Spleen (tissue), 11 donors: ENCODE measurements at regions not wholly inside any gene's neighbourhood (a gene's known extent, or its start where the extent isn't known, plus 50 kb on each side); places are given as distances from the start of the nearest gene placed in this dataset.

Experiments used
- DNase-seq: peaks from one replicate; pipeline ENCODE4 v3.0.0-alpha.2; 2020
- H3K27ac ChIP-seq, 8 donors: fragments of 200-600 bp; sonication (generic) in 7 of 8; 1 replicate in 4 of 8; 2 replicates in 4 of 8; pipeline versions ENCODE4 v1.5.0 to v1.8.0; 2016 to 2021; ENCODE audit warnings: inconsistent platforms in 4 of 8, mild to moderate bottlenecking in 4 of 8, moderate library complexity in 1 of 8
- H3K27me3 ChIP-seq, 7 donors: fragments of 200-600 bp; sonication (generic) in 6 of 7; replicated peaks in 1 of 7; 1 replicate in 4 of 7; 2 replicates in 3 of 7; pipeline versions ENCODE4 v1.5.0 to v1.8.0; 2016 to 2021; ENCODE audit warnings: inconsistent platforms in 3 of 7, mild to moderate bottlenecking in 1 of 7
- H3K36me3 ChIP-seq, 6 donors: fragments of 200-600 bp; sonication (generic) in 5 of 6; 1 replicate in 4 of 6; 2 replicates in 2 of 6; pipeline versions ENCODE4 v1.5.0 to v1.8.0; 2016 to 2021; ENCODE audit warnings: inconsistent platforms in 2 of 6
- H3K4me1 ChIP-seq, 6 donors: fragments of 200-600 bp; sonication (generic) in 5 of 6; 1 replicate in 3 of 6; 2 replicates in 3 of 6; pipeline versions ENCODE4 v1.5.0 to v1.8.0; 2016 to 2021; ENCODE audit warnings: inconsistent platforms in 3 of 6
- H3K4me3 ChIP-seq, 8 donors: fragments of 200-600 bp; sonication (generic) in 7 of 8; 1 replicate in 4 of 8; 2 replicates in 4 of 8; pipeline versions ENCODE4 v1.5.0 to v1.8.0; 2016 to 2021; ENCODE audit warnings: inconsistent platforms in 4 of 8, mild to moderate bottlenecking in 4 of 8, moderate library complexity in 2 of 8
- H3K9me3 ChIP-seq, 8 donors: fragments of 200-600 bp; sonication (generic) in 7 of 8; 1 replicate in 4 of 8; 2 replicates in 4 of 8; pipeline versions ENCODE4 v1.5.0 to v1.8.0; 2016 to 2021; ENCODE audit warnings: inconsistent platforms in 4 of 8
- POLR2A ChIP-seq, 3 donors: fragments of 450-650 bp; IDR thresholded peaks; one replicate each; pipeline ENCODE4 v1.5.1; 2017; ENCODE audit warnings: antibody characterized with exemption in 3 of 3, mild to moderate bottlenecking in 1 of 3
- POLR2AphosphoS5 ChIP-seq, 3 donors: sonication (generic); formaldehyde crosslinking; IDR thresholded peaks; one replicate each; pipeline ENCODE4 v1.5.1; 2017; ENCODE audit warnings: antibody characterized with exemption in 3 of 3
- WGBS, 5 donors: extraction: QIAGEN DNeasy Blood & Tissue Kit in 3 of 5; methylation state at CpG; one replicate each; pipeline versions ENCODE4 v1.1.5 to v1.1.7; 2013 to 2018; 5-methylcytosine and 5-hydroxymethylcytosine counted together
- intact Hi-C: fragments of 100-400 bp; cut with DNase I; formaldehyde crosslinking; loops from one replicate; pipeline ENCODE4 v1.15.0; 2023; ENCODE audit warnings: low total_unique reads
- TF ChIP-seq, protein P1 (sequence below), 11 experiments: fragments of 200-600 bp in 7 of 11; fragments of 450-650 bp in 4 of 11; sonication (generic) in 4 of 11; IDR thresholded peaks in 8 of 11; conservative IDR thresholded peaks in 3 of 11; 1 replicate in 7 of 11; 2 replicates in 4 of 11; pipeline versions ENCODE4 v1.4.0 to v1.8.0; 2016 to 2021; ENCODE audit warnings: antibody characterized with exemption in 11 of 11, inconsistent platforms in 4 of 11, mild to moderate bottlenecking in 1 of 11
- donor health status: healthy with polysubstance abuse.
- donor health status: DM: no; HTN: no; CAD: no; lungs with moderate emphysema.
- donor health status: DM: no; HTN: no; CAD: no.
- donor health status: Bipolar disorder and iron deficiency.
- donor health status: healthy.
- donor health status: DM: no; HTN: no; CAD: no.
- donor health status: DM: yes; HTN: yes; CAD: no.

DNA sequence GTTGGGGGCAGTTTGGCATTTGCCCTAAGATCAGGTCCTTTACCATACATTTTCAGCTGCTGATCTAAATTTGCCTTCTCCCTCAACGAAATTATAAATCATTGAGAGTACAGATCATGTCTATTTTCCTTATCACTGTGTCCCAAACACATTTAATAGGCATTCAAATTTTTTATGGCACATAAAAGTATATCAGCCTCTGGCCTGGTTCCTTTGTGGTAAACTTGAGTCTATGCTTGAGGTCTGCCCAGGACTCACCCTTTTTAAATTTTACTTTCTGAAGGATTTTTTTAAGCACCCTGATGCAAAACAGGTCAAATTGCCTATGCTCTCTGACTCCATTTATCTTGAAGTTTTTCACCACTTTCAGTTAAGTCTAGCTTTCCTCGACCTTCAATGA lies 163.6 kb upstream of the GRIN3A start:
- intact Hi-C loops = no loop called here

DNA sequence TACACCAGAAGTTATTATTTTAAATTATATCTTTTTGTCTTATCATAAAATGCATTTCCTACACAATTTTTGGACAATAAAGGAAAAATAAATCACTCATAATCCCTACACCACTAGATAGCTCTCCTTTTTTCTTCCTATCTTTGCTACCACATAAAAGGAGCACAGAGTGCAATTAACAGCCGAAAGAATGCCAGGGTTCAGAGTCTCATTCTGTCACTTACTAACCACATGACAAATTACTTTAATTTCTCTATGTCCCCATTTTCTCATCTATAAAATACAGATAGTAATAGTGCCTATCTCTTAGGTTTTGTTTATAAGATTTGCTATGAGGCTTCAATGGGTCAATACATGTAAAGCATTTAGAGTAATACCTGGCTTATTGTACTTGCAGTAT lies 158.7 kb upstream of the GRIN3A start:
- no peaks in the 10 kb centered on the region for H3K27me3 ChIP-seq
- intact Hi-C loops = no loop called here
- TF ChIP-seq, protein P1, sequence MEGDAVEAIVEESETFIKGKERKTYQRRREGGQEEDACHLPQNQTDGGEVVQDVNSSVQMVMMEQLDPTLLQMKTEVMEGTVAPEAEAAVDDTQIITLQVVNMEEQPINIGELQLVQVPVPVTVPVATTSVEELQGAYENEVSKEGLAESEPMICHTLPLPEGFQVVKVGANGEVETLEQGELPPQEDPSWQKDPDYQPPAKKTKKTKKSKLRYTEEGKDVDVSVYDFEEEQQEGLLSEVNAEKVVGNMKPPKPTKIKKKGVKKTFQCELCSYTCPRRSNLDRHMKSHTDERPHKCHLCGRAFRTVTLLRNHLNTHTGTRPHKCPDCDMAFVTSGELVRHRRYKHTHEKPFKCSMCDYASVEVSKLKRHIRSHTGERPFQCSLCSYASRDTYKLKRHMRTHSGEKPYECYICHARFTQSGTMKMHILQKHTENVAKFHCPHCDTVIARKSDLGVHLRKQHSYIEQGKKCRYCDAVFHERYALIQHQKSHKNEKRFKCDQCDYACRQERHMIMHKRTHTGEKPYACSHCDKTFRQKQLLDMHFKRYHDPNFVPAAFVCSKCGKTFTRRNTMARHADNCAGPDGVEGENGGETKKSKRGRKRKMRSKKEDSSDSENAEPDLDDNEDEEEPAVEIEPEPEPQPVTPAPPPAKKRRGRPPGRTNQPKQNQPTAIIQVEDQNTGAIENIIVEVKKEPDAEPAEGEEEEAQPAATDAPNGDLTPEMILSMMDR (IDR thresholded peaks at IDR 0.05 in 8 of 11, conservative IDR thresholded peaks at IDR 0.05 in 3 of 11) = no peak
- TF ChIP-seq POLR2A (IDR thresholded peaks at IDR 0.05) (no peak), POLR2AphosphoS5 (IDR thresholded peaks at IDR 0.05) (no peak)
- H3K4me1 ChIP-seq = no peaks in the 10 kb centered on the region
- 81 to 95% (median 91%) methylated on average over 1 of the region's 1 CpG for WGBS, 5 donors
- H3K9me3 ChIP-seq = no peaks in the 10 kb centered on the region
- DNase-seq = no peak
- no peak overlapping the region for H3K27ac ChIP-seq
- H3K4me3 ChIP-seq = no peak overlapping the region
- H3K36me3 ChIP-seq = no peaks in the 10 kb centered on the region

More for the DNA sequence above, 163.6 kb upstream of the GRIN3A start:
- Histone ChIP-seq H3K27ac (no peak overlapping the region), H3K27me3 (no peaks in the 10 kb centered on the region), H3K36me3 (no peaks in the 10 kb centered on the region), H3K4me1 (no peaks in the 10 kb centered on the region), H3K4me3 (no peak overlapping the region), H3K9me3 (no peaks in the 10 kb centered on the region)
- TF ChIP-seq POLR2AphosphoS5 (IDR thresholded peaks at IDR 0.05) = no peak
- TF ChIP-seq POLR2A (IDR thresholded peaks at IDR 0.05) = no peak
- TF ChIP-seq, protein P1 (IDR thresholded peaks at IDR 0.05 in 8 of 11, conservative IDR thresholded peaks at IDR 0.05 in 3 of 11) = no peak
- no peak for DNase-seq
- 15 to 63% (median 29%) methylated on average over 2 of the region's 2 CpGs for WGBS, 5 donors

DNA sequence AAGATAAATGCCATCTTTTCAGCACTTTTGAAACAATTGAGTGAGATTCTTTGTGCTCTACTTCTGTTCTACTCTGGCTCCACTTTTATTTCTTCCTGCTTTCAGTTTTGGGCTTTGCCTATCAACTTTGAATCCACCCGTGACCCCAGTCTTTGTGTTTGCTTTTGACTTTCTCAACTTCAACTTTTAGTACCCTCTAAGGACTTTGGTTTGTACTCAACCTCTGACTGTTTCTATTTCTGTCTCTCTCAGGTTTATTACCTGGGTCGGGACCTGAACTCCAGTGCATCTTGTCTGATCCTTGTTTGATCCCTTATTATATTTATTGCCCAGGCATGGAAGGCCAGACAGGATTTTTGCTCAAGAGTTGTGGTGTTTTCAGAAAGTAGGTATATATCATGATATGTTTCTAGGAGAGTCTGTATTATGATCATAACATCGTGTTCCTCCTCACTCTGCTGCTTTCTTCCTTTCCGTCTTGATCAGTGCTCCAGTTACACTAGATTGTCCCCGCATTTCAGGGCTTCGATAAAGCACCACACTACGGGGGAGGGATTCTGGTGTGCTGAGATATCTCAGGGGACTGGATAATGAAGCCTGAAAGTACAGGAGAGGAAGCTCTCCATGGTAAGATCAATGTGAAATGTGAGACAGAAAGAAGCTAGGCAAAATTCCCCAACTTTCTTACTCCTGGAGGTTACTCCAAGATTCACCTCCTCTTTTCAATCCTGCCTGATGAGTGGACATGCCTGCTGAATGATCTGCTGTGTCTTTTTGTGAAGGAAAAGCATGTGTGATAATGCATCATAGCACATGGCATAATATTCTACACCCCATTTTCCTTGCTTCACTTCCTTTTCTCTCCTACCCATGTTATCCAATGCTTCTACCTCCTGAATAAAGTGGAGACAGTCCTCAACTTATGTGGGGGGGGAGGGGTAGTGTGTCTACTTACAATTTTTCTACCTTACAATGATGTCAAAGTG lies 155.5 kb upstream of the GRIN3A start:
- Histone ChIP-seq H3K36me3 (no peaks in the 10 kb centered on the region), H3K4me3 (no peak overlapping the region), H3K9me3 (no peaks in the 10 kb centered on the region), H3K27me3 (no peaks in the 10 kb centered on the region), H3K27ac (no peak overlapping the region), H3K4me1 (no peaks in the 10 kb centered on the region)
- WGBS, 5 donors = 77 to 91% (median 83%) methylated on average over 7 of the region's 7 CpGs
- intact Hi-C loops = no loop called here
- DNase-seq = no peak
- TF ChIP-seq, protein P1 (IDR thresholded peaks at IDR 0.05 in 8 of 11, conservative IDR thresholded peaks at IDR 0.05 in 3 of 11) = no peak
- TF ChIP-seq POLR2A (IDR thresholded peaks at IDR 0.05) = no peak

DNA sequence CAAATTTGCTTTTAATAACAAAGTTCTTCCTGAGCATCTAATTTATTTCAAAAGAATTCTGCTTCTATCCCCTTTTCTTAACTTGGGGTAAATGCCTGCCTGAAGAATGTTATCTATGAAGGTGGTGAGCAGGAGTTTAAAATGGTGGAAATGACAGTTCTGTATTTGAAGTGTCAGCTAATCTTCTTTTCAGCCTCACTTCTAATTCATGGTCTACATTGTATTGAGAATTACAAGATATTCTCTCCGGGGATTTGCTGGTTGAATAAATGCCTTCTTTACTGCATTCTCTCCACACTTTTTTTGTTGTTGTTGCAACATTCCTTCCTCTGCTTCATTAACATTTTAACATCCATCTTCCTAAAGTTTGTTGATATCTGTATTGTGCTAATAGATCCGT lies 143.1 kb upstream of the GRIN3A start:
- Histone ChIP-seq H3K36me3 (no peaks in the 10 kb centered on the region), H3K9me3 (no peaks in the 10 kb centered on the region), H3K4me1 (no peaks in the 10 kb centered on the region), H3K27ac (no peak overlapping the region), H3K27me3 (no peaks in the 10 kb centered on the region), H3K4me3 (no peak overlapping the region)
- intact Hi-C loops = no loop called here
- TF ChIP-seq POLR2A (IDR thresholded peaks at IDR 0.05) (no peak), POLR2AphosphoS5 (IDR thresholded peaks at IDR 0.05) (no peak)
- TF ChIP-seq, protein P1 (IDR thresholded peaks at IDR 0.05 in 8 of 11, conservative IDR thresholded peaks at IDR 0.05 in 3 of 11) = no peak
- WGBS, 5 donors = 79 to 85% (median 81%) methylated on average over 2 of the region's 2 CpGs
- no peak for DNase-seq
